Amniotic stem cell (primary cell): ENCODE measurements at regions not wholly inside any gene's neighbourhood (a gene's known extent, or its start where the extent isn't known, plus 50 kb on each side); places are given as distances from the start of the nearest gene placed in this dataset.

Source experiments
- DNase-seq: peaks from one replicate; lab custom pipeline; 2025; lab: John Stamatoyannopoulos, UW

DNA sequence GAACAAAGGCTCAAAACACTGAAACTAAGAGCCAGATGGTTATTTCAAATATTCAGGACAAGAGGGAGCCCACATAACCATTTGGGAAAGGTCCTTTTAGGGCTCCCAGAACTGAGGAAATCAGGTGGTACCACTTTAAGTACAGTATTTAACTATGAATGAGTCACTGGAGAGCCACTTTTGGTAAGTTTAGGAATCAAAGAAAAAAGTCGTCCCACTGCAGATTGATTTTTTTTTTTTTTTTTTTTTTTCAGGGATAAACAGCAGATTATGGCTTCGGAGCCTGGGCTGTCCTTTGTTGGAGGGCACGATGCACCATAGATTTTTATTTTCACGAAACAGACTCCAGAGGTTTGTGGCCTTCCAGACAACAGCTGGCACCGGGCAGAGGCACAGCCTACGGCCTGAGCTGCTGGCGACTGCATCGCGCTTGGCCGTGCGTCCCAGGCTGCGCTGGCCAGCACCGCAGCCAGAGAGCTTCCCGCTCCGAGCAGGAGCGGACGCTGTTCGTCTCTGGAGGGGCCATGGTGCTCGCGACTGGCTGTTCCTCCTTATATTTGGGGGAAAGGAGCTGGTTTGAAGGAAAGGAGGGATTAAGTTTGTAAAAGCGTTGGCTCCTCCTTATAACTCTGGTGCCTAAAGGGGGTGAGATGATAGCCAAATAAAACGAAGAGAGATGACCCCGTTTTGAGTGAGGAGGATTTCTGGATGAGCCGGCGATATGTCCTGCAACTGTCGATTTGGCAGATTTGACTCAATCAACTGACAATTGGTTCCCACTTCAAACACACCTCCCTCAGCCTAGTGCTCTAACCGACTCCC lies 152.9 kb upstream of the GOLIM4 start:
- peak; percentile 24 for DNase-seq

DNA sequence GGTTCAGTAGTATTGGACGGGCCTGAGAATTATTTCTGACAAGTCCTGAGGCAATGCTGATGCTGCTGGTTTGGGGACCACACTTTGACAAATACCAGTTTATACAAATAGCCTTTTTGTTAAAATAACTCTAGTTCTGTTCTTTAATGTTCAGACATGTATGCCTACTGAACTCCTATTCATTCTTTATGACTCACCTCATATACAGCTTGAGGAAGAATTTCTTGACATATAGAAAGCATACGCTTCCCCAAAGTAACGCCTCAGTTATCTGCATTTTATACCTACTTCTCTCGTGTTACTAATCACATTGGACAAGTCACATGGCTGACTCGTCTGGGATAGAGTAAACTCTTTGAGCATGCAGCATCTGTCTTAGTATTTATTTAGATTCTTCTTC lies 145.4 kb upstream of the GOLIM4 start:
- no peak for DNase-seq

DNA sequence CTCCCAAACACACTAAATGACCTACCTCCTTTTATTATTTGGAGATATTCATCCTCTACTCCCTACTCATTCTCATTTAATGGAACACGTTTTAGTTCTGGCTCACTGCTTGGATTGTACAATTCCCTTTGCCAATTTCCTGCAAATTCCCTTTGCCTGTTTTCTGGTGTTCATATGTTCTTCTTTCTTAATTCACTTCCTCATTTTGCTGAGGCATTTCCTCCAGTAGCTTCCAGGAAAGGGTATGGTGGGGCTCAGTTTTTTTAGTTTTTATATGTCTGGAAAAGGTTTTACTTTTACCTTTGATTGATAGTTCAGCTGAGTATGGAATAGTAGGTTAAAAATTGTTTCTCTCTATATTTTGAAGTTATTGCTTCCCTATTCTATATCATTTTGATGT lies 143.6 kb upstream of the GOLIM4 start:
- no peak for DNase-seq

DNA sequence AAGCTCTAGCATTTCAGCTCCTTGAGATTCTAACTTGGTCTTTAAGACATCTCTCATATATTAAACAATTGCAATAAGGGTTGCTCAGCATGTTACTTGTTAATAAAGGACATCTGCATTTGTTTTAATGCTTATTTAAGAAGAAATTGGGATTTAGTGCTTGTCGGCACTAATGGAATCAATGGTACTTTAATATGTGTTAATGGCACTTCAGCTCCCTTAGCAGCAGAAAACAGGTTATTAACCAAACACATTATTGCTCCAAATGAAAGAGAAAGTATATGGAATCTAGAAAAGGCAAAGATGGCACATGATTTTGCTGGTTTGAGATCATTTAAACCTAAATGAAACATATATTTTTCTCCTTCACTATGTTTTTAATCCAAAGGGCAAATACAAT lies 137.3 kb upstream of the GOLIM4 start:
- DNase-seq, result no peak

DNA sequence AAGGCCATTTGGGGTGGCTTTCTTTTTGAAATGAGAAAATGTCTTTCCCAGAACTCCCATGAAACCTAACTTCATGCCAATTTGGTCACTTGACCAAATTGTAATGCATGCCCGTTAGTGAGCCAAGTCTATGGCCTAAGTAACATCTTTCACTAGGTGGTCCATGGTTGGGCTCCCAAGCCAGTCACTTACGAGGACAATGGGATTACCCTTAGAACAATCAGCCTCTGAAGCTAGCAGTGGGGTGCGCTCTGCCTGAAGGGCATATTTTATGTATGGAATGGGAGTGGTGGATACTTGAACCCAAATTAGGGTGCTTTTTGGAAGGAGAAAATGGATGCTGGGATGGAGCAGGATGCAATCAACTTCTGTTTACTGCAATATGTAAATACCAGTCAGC lies 127.4 kb upstream of the GOLIM4 start:
- no peak for DNase-seq

DNA sequence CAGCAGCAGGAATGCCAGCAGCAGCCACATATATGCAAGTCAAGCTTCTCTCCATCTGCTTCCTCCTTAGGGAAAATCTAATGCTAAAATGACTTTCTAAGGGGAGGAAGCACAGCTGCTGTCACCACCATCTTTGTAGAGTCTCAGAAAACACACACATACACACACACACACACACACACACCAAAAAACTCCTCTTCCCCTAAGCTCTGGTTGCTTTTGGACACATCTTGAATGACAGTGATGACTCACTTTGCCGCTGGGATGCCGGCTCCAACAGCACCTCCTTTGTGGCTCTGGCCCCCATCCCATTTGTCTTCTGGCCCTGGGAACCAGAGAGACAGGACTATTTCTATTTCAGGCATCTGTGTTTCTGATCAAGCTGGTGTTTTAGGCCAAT lies 124.8 kb upstream of the GOLIM4 start:
- DNase-seq, result no peak

DNA sequence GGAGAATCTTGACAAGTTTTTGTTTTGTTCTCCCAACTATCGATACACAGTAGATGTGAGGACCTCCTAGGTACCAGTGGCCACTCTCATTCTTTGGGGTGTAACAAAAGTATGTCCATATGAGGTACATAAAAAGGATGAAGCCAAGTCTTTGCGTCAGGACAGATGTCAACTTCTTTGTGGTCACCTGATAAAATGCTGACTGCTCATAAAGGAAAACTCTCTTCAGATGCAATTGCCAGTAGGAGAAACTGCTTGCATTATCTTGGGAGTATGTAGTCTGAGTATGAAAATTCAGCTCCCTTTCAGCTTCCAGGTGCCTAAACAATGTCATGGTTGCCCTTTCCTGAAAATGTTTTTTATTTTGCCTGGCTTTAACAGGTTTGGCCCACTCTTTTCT lies 123.8 kb upstream of the GOLIM4 start:
- DNase-seq, result no peak

DNA sequence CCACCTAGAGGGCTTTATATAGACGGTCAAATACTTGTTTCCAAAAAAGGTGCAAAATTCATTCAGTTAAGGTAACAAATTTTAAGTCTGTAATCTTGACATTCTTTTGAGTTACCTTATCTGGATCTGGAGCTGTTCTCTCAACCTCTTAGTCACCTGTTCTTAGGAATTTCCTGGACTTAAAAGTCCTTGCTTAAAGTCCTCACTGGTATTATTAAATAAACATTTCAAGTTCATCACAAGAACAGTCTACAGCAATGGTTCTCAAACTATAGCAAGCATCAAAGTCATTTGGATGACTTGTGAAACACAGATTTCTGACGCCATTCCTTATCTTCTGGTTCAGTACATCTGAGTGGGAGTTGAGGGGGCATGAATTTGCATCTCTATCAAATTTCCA lies 122.9 kb upstream of the GOLIM4 start:
- DNase-seq, result no peak

DNA sequence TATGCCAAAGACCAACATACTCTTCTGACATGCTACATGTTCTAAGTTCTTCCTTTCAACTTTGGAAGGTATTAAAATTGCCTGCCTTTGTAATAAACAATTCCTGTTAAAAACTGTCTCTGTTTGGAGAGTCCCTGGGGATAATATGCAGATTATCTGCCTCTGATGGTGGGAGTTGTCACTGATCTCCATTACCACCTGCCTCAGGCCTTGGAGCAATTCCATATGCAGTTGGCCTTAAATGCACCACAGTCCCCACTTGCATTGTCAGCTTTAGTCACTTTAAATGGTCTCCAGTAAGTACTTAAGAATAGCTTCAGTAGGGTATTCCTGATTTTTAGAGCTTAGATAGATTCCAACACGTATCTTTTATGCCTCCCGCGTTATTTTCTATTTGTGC lies 121.1 kb upstream of the GOLIM4 start:
- no peak for DNase-seq

DNA sequence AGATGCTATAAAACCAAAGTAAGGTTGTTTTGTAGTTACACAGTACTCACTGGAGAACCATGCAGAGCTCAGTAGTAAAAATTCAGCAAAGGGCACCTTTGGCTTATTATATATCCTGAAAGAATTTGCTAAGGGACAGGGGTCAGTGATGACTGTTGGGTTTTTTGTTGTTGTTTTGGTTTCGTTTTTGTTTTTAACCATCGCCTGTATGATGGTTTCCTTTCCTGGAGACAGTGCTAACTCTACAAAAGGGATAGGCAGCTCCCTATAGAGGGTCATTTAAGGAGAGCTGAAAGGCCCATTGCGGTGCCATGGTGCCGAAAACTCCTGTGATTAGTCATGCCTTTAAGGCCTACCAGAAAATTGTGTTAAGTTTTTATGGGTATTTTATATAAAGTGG lies 118.2 kb upstream of the GOLIM4 start:
- no peak for DNase-seq

DNA sequence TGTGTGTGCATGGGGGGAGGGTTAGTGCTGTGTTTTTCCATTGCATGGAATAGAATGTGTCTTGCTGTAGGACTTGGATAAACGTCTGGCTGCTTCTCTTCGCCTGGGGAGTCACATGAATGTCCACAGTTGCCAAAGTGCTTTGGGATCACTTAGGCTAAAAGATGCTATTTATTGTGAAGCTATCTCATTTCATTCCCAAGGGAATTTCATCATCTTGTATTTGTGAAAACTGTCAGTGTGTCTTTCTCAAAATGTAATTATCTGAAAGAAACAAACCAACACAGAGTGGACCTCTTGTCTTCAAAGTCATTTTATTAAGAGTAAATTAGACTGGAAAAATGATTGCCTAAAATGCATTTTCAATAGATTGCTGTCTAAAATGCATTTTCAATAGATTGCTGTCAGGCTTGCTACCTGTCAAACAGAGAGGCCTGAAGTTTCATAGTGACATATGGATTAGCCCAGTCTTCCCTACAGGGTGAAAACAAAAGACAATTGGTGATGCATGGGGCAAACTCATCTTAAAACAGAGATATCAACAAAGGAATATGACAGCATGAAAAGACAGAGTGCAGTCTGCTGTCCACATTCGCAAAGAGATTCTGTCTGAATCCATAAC lies 117.1 kb upstream of the GOLIM4 start:
- DNase-seq, result no peak

DNA sequence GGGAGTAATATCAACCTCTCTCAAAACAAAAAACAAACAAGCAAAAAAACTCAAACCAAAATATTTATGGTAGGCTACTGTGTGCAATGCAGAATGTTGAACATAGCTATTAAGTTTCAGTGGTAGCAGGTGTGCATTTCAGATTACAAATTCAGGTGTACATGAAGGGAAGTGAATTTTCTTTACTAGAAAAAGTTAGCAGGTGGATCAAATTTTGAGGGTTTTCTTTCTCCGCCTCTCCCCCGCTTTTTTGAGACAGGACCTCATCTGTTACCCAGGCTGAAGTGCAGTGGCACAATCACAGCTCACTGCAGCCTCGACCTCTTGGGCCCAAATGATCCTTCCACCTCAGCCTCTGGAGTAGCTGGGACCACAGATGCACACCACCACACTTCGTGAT lies 109.7 kb upstream of the GOLIM4 start:
- no peak for DNase-seq

DNA sequence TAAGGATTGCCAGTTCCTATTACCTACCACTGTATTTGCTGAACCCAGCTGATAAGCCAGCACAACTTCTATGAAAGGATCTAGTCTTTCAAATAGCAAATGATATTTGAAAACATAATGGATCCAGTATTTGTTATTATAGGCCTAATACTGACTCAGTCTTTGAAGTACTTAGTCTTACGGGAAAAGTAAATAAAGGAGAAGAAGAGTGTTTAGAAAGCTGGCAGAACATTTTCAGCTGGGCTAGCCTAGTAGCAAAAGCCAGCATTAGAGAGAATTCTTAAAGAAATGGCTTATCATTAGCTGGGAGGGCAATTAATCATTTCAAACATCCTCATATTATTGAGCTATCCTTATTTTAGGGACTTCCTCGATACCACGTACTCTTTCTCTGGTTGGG lies 101.4 kb upstream of the GOLIM4 start:
- no peak for DNase-seq

DNA sequence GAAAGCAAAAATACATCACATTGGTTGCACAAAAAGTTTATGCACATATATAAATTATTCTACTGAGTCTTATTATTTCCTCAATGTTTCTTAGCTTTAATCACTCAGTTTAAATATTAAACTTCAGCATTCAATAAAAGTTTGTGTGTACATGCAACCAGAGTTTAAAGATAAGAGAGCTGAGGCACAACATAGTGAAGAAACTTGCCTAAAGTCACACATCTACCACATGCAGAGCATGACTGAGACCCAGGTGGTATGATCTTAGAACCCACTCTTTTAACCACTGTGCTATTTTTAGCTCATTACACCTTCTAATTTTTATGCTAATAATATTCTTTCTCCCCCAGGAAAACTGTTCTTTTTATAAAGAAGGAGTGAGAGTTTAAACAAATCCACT lies 96.1 kb upstream of the GOLIM4 start:
- no peak for DNase-seq

DNA sequence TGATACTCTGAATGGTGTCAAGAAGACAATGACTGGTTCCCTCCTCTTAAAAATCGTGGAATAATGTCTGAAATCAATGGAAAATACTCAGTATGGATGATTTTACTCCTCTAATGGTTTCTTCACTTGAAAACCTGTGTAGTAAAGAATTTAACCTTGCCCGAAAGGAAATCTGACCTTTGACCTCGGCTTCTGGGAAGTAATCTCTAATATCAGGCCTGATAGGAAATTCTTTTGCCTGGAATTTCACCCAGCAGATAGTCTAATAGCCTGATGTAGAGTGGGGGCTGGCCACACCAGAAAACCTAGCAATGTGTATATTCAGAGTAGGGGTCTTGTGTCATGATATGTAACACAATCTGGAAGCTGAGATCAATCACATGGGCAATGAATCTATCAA lies 91.5 kb upstream of the GOLIM4 start:
- no peak for DNase-seq

DNA sequence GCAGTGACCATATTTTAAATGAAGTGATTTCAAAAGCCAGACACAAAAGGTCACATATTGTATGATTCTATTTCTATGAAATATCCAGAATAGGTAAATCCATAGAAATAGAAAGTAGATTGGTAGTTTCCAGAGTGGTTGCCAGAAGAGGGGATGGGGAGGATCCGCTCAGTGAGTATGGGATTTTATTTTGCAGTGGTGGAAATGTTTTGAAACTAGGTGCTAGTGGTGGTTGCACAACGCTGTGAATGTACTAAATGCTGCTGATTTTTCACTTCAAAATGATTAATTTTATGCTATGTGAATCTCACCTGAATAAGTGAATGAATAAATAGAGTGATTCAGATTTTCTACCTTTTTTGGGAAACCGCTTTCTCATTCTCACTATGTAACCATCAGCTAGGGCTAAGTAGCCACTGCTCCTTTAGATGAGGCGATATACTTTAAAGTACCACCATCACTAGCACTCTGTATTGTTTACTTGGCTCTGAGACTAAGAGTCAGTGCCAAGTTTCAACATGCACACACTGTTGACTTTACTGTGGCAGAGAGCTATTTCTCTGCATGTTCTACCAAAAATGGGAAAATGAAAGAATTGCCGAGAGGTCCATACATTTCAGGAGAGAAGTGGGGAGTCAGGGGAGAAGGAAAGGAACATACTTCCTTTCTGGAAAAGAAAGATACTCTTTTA lies 90.7 kb upstream of the GOLIM4 start:
- DNase-seq, result no peak

DNA sequence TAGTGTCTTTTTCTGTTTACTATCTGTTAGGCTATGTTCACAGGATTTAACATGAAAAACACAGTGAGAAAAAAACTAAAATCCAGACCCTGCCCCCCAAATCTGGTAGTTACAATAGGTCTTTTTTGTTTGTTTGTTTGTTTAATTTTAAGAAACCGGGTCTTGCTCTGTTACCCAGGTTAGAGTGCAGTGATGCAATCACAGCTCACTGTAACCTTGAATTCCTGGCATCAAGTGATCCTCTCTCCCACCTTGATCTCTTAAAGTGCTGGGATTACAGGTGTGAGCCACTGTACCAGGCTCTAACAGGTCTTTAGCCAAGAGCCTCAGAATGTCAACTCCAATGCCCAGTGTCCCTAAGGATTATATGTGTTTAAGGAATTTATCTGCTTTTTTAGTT lies 88.0 kb upstream of the GOLIM4 start:
- no peak for DNase-seq

DNA sequence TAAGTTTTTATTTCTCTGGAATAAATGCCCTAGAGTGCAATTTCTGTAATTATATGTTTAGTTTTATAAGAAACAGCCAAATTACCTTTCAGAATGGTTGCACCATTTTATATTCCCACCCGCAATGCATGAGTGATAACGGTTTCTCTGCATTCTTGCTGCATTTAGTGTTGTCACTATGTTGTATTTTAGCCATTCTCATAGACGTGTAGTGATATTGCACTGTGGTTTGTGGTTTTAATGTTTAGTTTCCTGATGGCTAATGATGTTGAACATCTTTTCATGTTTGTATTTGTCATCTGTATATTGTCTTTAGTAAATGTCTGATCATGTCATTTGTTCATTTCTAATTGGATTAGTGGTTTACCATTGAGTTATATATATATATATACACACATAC lies 73.0 kb upstream of the GOLIM4 start:
- no peak for DNase-seq

DNA sequence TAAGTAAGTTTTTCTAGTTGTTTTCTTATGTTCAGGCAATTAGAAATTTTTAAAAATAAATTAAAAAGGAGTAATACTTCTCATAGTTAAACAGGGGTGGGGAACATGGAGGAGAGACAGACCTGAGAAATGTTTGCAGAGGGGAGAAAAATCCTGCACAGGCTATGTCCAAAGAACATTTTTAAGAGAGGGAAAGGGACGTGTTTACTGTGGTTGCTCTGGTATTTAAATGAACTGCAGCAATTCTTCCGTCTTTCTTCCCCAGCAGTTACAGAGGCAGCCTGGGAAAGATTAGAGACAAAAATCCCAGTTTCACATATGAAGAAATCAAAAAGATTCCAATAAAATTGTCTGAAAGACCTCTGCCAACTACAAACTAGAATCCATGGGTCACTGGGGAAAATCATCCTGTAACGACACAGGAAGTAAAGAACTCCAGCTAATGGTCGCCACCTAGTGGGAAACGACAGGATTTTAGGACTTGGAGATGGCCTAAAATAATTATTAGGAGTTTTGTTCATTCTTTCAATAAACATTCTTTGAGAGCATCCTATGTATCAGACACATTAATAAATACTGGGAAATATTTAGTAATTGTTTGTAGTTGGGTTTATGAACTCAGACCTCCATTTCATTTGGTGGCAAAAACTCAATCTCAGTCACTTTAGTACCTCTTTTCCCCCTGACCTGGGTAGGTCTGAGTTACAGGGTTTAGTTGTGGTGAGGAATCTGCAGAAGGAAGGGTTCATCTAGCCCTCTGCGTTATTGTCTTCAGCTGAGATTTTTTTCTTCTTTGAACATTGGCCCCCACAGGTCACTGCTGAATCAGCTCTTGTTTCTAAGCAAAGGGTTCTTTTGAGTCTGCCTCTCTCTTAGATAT lies 69.9 kb upstream of the GOLIM4 start:
- DNase-seq, result peak; percentile 70

DNA sequence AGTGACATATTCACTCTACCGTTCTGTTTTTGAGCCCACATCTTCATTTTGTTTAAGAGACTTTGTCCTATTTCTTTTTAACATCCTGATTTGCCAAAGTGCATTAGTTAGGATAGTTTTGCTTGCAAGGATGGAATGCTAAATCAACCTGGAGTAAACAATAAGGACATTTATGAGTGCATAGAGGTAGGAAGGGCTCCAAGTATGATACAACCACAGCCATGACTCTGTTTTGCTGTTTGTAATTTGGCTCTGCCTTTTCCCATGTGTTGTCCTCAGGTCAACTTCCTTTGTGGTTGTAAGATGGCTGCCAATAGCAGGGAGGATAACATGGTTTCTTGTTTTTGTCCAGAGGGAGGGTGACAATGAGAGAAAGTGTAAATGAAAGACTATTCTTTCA lies 66.4 kb upstream of the GOLIM4 start:
- no peak for DNase-seq

DNA sequence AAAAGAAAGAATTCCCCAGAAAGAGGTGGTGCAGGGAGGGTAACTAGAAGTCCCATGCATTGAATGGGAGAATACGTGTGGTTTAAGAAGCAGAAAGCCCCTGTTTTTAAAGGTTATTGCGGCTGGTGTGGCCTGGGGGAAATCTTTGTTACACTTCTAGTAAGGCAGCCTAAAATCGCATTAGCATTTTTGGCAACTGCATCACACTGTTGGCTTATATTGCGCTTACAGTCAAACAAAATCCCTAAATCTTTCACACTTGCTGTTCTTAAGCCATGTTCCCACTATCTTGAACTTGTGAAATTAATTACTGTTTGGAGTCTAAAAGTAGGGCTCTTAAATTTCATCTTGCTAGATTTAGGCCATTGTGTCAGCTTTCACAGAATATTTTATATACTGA lies 66.0 kb upstream of the GOLIM4 start:
- DNase-seq, result no peak

DNA sequence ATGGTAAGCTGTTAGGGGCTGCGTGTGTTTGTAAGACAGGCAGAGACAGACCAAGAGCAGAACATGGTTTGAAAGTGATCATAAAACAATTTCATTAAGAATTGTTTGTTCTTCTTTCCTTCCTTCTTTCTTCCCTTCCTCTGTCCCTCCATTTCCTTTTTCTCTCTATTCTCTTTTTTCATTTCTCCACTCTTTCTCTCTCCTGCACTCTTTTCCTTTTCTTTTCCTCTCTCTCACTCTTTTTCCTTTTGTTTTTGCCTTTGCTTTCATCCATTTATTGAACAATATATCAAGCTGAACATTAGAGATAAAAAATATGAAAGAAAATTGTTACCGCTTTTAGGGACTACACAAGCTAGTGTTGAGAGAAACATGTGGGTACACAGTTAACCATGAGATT lies 62.2 kb upstream of the GOLIM4 start:
- no peak for DNase-seq
